HG02943 (cell line): ENCODE measurements at regions not wholly inside any gene's neighbourhood (a gene's known extent, or its start where the extent isn't known, plus 50 kb on each side); places are given as distances from the start of the nearest gene placed in this dataset.
"Not testable (repeated sequence)": the region's sequence is repeated elsewhere in the genome, so short reads cannot be mapped to it uniquely, and the experiment has no call there.

Experiments used
- ATAC-seq: cut with Tn5 transposase; IDR thresholded peaks from one replicate; pipeline ENCODE4 v1.9.1; 2021; ENCODE audit warnings: mild to moderate bottlenecking, low read depth, moderate library complexity; ENCODE audit not compliant: unreplicated experiment

DNA sequence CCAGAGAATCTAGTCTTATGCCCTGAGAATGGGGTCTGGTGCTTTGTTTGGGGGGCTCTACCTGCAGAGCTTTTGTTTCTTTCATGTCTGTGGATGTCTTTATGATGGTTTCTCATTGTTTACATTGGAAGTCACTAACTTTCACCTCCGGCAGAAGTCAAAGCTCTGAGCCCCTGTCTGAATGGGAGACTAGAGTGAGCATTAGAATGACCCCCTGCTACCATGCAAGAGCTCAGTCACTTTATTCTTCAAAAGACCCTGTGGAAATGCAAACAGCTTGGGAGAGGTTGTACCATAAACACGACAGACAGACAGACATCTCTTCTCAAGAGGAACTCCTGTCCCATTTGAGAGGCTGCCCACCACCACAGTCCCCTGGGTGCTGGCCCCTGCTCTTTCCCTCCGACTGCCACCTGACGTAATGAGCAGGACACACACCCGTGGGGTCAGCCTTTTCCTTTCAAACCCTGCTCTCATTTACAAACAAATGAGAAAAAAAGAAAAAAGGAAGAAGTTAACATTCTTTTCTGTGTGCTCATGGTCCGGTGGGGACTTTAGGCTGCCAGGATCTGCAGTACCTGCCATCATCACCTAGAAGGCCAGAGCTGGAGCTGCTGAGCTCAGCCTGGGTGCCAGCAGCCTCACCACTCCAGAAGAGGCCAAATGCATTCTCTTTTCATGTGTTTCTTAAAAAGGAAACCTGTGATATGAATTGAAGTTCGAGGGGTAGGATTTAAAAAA, 91.6 kb downstream of the FZD1 start:
- no peak for ATAC-seq

DNA sequence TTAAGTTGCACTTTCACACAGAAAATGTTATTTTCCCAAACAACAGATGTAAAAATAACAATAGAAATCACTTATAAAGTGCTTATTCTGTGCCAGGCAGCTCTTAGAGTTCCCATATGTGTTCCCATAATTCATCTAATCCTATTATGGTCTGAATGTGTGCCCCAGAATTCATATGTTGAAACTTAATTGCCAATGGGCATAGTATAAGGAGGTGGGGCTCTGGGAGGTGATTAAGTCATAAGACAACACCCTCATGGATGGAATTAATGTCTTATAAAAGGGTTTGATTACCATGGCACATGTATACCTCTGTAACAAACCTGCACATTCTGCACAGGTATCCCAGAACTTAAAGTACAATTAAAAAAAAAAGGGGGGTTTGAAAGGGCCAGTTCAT, 92.7 kb downstream of the FZD1 start:
- no peak for ATAC-seq

DNA sequence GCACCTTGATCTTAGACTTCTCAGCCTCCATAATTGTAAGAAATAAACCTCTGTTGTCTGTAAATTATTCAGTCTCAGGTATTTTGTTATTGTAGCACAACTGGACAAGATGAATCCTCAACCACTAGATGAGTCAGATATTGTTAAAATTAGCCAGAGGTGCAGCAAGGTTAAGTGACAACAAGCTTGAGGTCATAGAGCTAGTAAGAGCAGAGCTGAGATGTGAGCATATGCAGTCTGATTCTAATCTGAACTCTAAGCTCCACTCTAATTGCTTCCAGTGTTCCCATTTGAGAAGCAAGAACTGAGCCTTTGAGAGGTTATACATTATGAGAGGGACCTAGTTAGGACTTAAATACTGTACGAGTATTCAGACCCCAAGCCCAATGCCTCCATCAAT, 93.1 kb downstream of the FZD1 start:
- no peak for ATAC-seq

DNA sequence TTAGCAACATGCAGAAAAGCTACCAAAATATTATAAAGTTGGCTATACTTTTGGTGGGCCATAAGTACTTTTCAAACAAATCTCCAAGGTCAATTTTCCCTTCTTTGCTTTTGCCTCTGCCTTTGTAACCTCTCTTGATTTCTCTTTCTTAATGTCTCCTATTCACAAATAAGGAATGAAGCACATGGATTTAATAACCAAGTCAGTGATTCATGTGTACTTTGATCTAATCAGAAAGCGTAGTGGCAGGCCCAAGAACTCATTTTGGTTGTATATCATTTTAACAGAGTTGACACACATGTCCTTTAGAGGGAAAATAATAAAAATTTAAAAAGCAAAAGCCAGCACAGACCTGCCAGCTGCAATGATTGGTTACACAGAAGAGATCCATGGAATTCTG, 93.7 kb downstream of the FZD1 start:
- ATAC-seq, result no peak

DNA sequence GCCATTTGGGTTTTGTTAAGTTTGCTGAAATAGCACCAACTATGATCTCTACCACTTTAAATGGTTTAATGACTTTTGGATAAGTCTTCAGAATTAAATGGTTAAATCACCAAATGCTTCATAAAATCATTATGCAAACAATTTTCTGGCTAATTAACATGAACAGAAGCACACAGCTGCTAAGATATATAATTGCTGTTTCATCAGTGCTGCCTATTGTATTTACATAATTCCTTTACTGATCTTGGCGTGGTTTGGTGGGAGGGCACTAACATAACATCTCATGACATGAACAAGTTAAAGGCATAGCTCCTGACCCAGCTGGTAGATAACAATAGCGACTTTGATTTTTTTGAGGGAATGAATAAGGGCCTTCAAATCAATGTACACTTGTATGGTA, 94.1 kb downstream of the FZD1 start:
- ATAC-seq, result no peak

DNA sequence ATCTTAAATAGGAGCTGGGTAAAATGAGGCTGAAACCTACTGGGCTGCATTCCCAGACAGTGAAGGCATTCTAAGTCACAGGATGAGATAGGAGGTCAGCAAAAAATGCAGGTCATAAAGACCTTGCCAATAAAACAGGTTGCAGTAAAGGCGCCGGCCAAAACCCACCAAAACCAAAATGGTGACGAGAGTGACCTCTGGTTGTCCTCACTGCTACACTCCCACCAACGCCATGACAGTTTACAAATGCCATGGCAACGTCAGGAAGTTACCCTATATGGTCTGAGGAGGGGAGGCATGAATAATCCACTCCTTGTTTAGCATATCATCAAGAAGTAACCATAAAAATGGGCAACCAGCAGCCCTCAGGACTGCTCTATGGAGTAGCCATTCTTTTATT, 100.9 kb downstream of the FZD1 start:
- not testable (repeated sequence) for ATAC-seq

DNA sequence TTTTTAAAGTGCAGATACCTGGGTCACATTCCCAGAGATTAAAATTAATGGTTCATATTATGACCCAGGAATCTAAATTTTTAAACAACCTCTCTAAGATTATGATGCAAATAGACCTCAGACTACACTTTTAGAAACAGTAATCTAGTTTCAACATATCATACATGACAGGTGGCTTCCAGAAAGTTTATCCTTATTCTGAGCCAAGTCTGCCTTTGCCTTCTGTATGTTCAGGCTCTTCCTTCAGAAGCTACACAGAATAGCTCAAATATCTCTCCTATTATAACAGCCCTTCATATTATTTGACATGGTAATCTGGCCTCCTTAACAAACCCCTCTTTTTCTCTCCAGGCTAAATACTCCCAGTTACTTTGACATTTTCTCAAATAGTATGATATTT, 101.9 kb downstream of the FZD1 start:
- no peak for ATAC-seq

DNA sequence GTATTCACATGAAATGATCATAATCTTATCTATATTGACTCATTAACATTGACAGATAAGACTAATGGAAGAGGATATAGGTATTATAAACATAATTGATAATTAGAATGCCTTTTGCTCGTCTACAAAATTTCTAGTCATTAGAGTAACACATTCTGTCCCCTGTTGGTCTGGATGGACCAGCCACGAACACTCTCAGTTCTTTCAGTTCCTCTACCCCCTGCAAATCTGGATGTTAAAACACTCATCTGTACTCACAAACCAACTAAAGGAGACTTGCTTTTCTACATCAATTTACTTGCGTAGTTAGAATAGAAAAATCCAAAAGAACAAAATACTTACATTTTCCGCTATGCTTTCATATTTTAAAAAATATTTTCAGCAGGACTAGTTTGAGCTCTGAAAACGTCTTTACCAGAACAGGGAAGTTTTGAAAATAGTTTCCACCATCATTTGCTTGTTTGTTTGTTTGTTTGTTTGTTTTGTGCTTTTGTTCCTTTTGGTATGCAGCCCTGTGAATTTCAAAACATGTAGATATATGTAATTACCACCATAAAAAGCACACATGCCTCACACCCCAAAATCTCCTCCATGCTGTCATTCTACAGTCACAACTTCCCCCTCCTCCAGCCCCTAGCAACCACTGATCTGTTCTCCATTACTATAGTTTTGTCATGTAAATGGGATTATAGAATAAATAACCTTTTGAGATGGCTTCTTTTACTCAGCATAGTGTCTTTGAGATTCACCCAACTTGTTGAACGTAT, 103.8 kb downstream of the FZD1 start:
- ATAC-seq, result no peak

DNA sequence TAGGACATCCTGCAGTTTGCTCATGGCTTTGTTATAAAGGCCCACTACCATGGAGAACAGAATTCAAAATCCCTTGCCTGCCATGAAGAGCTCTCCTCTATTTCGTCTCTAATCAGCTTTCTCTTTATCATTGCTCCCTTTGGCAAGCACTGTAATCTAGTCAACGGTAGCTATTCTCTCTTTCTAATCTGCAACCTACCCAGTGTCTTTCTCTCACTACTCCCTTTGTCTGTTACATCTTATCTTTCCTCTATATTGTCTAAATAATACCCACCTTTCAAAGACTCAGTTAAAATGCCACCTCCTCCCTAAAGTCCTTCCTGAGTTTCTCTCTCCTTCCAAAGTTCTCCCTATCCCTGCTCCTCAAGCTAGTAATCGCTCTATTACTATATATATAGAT, 108.1 kb downstream of the FZD1 start:
- no peak for ATAC-seq

DNA sequence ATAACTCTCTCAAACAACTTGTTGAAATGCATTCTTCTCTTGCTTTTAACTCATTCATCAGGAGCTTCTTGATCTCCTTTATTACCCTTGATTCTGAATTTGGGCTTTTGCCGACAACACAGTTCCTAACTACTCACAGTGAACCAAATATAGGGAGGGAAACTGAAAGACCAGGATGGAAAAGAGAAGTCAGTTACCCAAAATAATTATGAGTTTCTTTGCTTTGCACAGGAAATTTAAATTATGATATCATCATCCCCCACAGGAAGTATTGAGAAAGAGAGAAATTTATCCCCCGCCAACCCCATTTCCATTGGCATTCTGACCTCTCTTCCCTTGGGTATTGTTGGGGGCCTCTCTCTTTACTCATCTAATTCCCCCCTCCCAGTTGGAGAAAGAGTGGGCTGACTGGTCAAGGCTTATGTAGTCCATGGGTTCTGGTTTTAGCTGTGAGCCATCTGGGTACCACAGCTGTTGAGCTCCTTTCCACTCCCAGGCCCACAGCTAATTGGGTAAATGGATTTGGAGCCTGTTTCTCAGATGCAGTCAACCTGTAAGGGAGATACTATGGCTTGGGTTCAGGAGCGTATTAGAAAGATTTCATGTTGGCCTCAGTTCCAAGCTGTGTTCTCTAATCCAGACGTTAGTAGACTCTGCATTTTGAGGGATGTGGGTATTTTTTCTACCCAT, 109.0 kb downstream of the FZD1 start:
- no peak for ATAC-seq

DNA sequence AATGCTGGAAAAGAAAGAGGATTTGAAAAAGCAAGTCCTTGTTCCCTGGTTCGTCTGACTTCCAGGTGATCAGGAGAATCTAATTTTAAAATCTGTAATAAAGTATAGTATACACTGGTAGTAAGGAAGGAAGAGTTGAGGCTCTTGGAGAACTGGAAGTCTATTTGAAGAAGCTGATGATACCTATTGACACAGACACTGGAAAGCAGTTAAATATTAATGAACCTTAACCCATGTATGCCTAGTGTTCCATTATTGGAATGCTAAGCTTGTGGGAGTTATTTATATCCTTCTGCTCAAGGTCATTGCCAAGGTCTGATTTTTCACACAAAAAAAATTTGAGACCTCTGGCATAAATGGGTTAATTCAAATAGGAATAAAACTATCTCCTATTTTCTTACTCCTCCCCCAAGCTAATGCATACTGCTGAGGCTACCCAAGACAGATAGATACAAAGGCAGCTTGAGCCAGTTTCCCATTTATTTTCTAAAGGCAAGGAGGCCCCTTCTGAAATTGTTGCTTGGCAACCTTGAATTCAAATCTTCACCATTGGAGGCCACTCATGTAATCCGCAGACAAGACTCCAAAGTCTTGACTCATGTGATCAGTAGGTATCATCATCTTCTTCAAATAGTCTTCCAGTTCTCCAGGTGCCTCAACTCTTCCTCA, 110.2 kb downstream of the FZD1 start:
- ATAC-seq, result no peak

DNA sequence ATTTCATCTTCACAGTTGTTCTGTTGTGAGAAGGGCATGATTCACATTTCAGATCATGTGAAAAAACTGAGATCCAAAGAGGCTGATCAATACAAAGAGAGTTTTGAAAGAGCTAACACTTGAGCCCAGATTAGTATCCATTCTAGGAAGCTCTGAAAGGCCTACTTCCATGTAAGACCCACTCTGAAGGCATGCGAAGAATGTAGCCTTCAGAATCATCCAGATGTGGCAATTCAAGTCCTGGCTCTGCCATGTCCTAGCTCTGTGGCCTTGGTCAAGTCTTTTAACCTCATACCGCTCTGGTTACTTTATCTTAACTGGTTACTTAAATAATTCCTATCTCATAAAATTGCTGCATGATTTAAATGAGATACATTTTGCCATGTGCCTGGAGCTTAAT, 111.1 kb downstream of the FZD1 start:
- no peak for ATAC-seq

DNA sequence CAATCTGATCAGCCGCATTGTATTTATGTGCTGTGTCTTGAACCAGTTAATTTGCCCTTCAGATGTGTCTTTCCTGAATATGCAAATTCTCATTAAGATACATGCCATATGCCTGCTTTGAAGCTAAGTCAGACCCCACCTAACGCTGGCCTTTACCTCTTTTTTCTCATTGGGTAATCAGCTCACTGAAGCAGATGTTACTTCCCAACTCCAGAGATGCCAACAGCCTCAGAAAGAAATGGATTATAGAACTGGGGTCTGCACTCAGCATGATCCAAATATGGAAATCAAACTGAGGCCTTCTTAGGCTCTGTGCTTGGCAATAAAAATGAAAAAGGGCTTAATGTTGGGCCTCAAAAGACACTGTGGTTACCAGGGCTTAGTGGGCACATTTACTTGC, 113.9 kb downstream of the FZD1 start:
- ATAC-seq, result no peak

DNA sequence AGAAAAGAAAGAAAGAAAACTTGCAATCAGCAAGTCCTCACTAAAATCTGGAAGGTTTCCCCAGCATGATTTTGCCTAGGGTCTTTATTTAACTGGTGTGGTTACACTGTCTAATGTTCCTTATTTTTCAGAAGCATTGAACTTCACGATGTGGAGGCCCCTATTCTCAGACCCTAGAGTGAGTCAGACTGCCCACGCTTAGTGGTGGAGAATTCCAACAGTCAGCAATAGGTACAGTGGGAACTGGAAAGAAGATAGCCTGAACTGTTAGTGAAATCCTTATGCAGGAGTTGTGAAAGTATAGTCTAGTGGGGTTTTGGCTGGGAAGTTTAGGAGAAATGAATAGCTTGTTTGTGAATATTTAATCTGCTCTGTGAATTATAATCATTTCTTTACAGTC, 115.0 kb downstream of the FZD1 start:
- ATAC-seq, result no peak

DNA sequence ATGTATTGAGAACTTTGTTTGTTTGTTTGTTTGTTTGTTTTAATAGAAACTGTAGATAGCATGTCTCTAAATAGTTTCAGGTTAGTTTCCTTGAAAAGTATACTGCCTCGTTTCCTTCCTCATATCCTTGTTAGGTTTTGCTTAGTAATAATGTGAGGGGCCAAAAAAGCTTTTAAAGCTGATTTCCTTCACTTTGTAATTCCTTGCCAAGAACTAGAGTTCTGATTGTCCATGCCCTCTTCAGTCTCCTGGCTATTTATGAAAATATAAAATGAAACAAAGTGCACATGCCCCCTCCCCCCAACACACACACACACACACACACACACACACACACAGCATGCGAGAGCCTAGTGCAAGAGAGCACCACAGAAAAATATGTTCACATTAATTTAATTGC, 115.8 kb downstream of the FZD1 start:
- ATAC-seq, result no peak

DNA sequence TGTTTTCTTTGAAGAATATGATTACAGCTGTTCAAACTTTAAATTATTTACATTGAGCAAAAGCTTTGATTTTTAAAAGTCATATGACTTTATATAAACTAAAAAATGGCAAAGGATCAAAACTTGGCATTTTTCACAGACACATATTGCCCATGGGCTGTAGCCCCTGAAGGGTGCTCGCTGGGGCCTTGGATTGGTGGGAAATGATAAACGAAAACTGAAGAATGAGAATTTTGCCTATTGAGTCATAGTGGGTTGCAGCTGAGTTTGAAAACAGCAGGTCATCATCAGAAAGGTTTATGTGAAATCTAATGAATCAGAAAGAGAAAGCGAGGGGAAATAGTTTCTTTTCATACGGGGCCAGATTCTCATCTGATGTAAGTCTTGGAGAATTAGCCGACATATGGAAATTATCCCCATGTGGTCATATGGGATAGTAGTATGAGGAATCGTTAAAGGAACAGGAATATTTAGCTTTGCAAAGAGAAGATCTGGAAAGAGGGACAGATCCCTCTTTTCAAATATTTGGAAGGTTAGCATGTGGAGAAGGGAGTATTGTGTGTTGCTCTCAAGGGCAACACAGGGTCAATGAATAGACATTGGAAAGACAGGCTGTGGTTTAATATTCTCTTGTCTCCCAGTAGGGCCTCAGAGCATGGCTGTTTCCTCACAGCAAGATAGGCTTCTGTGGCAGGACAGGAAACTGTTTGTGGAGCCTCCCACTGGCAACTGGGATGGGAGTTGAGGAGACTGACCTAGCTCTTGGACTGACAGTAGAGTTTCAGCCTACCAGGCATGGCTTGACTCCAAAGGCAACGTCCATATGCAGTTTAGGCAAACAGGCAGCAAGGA, 119.0 kb downstream of the FZD1 start:
- ATAC-seq, result no peak

DNA sequence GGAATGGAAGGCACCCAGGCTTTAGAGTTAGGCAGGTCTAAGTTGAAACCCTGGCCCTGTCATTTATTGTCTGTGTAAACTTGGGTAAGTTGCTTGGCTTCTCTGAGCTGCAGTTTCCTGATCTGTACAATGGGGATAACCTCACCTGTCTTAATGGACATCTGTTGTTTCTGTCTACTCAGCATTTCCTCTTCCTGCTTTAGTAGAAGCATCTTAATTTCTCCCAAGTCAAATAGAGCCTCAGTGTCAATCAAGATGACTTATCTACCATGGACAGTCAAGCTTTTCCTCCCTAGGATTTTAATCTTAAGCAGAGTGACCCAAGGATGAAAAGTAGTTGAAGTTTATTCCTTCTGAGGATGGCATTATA, 119.7 kb downstream of the FZD1 start:
- no peak for ATAC-seq

DNA sequence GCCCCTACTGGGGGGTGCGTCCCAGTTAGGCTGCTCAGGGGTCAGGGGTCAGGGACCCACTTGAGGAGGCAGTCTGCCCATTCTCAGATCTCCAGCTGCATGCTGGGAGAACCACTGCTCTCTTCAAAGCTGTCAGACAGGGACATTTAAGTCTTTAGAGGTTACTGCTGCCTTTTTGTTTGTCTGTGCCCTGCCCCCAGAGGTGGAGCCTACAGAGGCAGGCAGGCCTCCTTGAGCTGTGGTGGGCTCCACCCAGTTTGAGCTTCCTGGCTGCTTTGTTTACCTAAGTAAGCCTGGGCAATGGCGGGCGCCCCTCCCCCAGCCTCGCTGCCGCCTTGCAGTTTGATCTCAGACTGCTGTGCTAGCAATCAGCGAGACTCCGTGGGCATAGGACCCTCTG, 130.5 kb downstream of the FZD1 start:
- not testable (repeated sequence) for ATAC-seq

DNA sequence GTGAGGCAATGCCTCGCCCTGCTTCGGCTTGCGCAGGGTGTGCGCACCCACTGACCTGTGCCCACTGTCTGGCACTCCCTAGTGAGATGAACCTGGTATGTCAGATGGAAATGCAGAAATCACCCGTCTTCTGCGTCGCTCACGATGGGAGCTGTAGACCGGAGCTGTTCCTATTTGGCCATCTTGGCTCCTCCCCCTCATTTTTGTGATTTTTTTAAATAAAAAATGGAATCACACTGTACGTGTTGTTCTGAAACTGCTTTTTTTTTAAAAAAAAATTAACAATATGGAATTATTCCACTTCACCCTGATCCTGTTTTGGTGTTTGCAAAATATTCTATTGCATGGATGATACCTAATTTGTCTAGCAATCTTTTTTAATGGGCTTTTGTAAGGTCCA, 131.1 kb downstream of the FZD1 start:
- not testable (repeated sequence) for ATAC-seq

DNA sequence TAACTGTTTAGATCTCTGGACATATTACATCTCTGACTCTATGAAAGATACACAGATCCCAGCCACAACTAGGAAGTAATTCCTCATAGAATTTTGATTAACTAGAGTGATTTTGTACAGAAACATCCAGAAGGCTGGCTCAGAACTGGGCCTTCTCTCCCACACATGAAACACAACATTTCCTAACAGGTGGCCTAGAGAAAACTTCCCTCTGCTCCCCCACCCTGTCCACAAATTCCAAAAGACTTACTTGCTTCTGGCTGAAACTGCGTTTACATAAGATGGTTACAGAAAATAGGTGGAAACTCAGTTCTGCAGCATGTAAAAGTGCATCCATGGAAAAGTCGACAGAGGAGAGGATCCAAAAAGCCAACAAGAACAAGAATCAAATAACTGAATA, 132.9 kb downstream of the FZD1 start:
- no peak for ATAC-seq
